Stimulated activated CD8-positive, alpha-beta memory T cell treated with anti-CD3 and anti-CD28 coated beads, Interleukin-2, amount 100 ng/mL, for 48 hours (primary cell): ENCODE measurements at regions not wholly inside any gene's neighbourhood (a gene's known extent, or its start where the extent isn't known, plus 50 kb on each side); places are given as distances from the start of the nearest gene placed in this dataset.

Experiments used
- DNase-seq, 2 donors: peaks; one replicate each; pipeline ENCODE4 v3.0.0-alpha.2; 2020; ENCODE audit warnings: low read depth in 2 of 2

DNA sequence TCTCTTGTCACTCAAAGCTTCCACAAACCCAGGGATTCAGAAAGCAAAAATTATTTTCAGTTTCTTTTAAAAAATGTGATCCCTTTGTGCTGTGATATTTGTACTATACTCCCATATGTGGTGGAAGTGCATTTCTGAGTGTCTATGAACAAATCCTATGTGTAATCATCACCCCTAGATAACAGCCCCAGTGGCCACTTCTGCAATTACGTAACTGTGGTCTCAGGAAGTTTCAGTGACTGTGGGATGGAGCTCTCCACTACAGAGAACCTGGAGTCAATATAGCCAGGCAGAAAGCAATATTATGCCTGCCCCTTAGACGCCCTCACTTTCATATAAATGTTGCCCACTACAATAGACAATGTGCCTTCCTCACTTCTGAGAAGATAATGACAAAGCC, 1101.7 kb upstream of the GHITM start:
- DNase-seq, result no peak

DNA sequence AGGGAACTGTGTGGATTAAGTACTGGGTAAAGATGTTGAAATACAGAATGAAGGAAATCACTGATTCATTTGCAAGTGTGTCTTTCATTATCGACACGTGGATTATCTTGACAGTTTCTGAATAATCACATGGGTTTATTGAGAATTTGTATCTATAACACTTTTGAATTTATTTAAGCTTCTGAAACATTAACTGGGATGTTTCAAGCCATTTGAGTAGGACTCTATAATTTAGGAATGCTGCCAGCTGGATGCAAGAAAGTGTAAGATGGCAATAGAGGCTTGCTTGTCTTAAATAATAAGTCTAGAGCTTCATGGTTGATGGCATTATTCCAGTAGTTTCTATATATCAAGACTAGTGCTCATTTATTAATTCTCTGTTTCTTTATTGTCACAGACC, 1100.7 kb upstream of the GHITM start:
- DNase-seq, result no peak

GRCh38 chr10:83045731-83046130, 1093.6 kb upstream of the GHITM start:
- no peak for DNase-seq

DNA sequence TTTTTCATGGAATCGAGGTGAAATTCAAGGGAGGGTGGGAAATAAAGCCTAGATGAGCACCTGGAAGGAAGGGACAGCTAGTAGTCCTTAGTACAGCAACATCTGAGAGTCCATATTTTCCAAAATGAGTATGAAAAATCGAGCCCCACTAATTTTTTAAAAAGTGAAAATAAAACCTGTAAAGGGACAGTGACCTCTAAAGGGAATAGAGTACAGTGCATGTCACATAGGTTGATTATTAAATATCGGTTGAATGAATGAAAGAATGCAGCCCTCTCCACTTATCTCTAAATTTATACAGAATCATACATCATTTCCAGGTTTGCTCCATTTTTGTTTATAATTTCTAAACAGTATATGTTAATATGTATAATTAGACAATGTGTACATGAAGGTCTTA, 1088.5 kb upstream of the GHITM start:
- DNase-seq, result no peak

DNA sequence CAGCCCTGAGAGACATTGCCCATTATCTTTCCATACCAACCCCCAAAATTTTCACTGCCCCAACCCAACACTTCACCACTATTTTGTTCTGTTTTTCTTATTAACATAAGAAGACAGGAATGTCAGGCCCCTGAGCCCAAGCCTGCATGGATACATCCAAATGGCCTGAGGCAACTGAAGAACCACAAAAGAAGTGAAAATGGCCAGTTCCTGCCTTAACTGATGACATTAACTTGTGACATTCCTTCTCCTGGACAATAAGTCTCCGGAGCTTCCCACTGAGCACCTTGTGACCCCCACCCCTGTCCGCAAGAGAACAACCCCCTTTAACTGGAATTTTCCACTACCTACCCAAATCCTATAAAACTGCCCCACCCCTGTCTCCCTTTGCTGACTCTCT, 1076.4 kb upstream of the GHITM start:
- no peak for DNase-seq

DNA sequence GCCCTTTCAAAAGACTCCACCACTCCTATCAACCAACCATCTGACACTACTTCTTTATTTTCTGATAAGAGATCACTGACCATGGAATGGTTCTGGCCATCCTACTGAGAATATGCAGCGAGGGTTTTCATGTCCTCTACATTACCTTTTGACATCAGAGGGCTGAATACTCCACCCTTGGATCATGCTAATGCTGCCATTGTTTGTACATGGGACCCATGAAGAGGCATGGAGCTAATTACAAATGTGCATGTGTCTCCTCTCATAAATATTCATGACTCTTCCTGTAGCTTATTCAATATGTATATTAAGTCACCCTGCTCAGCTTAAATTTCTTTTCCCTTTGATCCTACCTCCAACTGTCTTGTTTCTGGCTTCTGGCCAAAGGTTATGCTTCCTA, 1065.8 kb upstream of the GHITM start:
- no peak for DNase-seq

- DNase-seq, result no peak
Measured at GRCh38 chr10:83075016-83075814, 1064.1 kb upstream of the GHITM start.

GRCh38 chr10:83075815-83076355, 1063.4 kb upstream of the GHITM start:
- no peak for DNase-seq

DNA sequence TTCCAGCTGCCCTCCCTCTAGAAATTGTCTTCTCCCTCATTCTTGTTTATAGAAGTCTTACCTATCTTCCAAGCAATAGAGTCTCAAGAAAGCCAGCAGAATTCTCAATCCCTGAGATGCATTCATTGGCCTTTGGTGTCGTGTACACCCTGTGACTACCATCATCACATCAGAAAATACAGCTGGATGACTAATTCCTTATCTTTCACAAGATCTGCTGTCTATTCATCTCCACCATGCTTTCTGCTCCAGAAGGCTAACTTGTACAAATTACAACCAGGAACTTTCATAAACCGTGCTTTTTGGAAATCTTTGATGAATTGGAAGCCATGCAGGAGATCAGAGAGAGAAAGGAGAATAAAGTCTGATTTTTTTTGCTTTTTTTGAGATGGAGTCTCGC, 1062.9 kb upstream of the GHITM start:
- no peak for DNase-seq

DNA sequence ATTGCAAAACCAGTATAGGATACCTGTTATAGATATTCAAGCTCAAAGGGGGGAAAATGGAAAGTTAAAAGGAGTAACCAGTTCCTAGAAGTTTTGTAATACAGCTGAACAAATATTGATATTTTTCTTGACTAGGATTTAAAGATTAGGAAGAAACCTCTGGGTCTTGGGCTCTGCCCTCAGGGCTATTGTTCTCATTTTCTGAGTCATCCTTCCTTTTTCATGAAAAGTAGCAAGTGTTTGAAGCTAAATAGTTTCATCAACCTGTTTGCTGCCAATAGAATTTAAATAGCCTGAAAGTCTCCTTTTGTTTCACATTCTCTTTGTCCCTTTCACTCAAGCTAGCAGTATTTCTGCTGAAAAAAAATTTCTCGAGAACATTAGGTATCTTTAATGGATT, 1061.1 kb upstream of the GHITM start:
- no peak for DNase-seq

DNA sequence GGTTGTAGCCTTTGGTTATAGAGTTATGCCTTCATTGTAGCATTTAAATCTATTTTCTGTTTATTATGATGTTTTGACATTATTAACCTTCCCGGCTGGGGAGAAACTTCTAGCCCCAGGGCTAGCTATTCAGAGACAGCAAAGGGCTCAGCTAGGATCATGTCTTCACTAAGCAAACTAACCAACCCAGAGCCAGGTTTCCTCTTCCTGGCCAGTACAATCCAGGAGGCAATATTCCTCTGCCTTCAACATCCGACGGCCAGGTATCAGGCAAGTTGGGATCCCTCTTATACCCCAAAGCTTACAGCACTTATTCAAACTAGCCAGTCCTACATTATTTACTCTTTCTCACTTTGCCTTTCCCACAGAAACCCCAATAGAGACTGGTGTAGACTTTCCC, 1060.7 kb upstream of the GHITM start:
- no peak for DNase-seq

- DNase-seq, result no peak
Measured at GRCh38 chr10:83083831-83084230, 1055.5 kb upstream of the GHITM start.

GRCh38 chr10:83089335-83089734, 1050.0 kb upstream of the GHITM start:
- no peak for DNase-seq

DNA sequence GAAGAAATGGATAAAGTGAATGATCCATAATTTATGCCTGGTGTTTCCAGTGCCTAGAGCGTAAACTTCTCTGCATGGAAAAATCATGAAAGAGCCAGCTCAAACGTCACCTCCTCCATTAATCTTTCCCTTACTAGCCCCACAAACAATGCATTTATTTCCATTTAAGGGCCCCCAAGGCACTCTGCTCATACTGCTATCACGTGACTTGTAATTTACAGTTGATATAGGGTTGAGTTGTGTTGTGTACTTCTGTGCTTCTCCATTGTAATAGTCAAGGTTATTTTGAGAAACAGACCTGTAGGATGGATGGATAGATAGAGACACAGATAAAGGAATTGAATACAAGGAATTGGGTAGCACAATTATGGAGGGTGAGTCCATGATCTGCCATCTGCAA, 1034.7 kb upstream of the GHITM start:
- no peak for DNase-seq

GRCh38 chr10:83108565-83109333, 1030.6 kb upstream of the GHITM start:
- DNase-seq, result no peak

GRCh38 chr10:83119346-83119745, 1020.0 kb upstream of the GHITM start:
- DNase-seq, result no peak

GRCh38 chr10:83122336-83122735, 1017.0 kb upstream of the GHITM start:
- no peak for DNase-seq

GRCh38 chr10:83127942-83128575, 1011.2 kb upstream of the GHITM start:
- DNase-seq, result no peak

GRCh38 chr10:83140811-83141210, 998.5 kb upstream of the GHITM start:
- DNase-seq, result no peak

DNA sequence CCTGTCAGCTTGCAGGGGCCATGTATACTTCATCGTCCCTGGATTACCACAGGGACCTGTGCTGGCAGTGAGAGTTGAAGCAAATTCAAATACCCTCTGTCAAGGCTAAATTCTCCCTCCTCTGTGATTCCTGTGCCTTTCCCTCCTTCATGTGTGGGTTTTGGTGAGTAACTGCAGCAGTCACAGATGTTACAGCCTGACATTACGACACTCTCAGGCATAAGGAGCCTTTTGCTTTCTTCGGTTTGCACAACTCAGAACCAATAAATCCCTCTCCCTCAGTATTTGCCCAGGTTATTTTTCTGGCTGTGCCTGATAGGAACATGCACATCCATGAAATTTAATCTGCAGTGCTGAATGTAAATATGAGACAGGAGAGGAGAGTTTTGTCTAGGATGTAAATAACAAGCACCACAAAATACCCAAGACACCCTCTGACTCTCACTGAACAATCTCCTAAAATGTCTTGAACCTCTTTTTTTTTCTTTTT, 997.2 kb upstream of the GHITM start:
- DNase-seq, result no peak

DNA sequence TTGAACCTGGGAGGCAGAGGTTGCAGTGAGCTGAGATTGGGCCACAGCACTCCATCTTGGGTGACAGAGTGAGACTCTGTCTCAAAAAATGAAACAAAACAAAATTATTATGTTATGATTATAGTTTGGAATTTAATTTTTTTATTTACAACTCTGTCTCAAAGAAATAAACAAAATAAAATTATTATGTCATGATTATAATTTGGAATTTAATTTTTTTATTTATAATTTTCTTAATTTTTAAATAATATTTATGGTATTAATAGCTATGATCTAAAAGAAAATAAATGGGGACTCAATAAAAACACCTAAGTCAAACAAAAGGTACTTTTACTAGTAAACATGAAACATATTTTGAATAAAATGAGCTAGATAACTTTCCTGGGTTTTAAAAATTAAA, 994.8 kb upstream of the GHITM start:
- DNase-seq, result no peak

DNA sequence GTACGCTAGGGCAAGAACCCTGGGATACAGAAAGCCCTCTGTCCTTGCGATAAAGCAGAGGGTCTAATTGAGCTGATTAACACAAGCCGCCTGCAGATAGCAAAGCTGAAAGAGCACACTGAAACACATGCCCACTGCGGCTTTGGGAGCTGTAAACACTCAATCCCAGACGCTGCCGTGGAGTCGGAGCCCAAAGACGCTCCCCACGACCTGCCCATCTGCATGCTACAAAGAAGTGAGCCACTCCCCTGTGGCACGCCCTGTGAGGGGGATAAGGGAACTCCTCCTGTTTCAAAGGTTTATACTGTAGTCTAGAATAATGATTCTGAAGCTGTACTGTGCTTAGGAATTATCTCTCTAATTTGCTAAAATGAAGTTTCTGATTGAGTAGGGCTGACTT, 985.6 kb upstream of the GHITM start:
- DNase-seq, result no peak
